CD14-positive monocyte (primary cell): ENCODE measurements at regions not wholly inside any gene's neighbourhood (a gene's known extent, or its start where the extent isn't known, plus 50 kb on each side); places are given as distances from the start of the nearest gene placed in this dataset.
A peak's percentile ranks its signal among the peaks of the same experiment; 100 is the strongest.

ENCODE experiments used
- DNase-seq, 3 donors: peaks; one replicate each; pipeline ENCODE4 v3.0.0-alpha.2; 2011 to 2022
- H2AFZ ChIP-seq: 2 replicates; pipeline ENCODE4 v1.6.0; 2012; ENCODE audit warnings: mild to moderate bottlenecking, low read depth, low read length, inconsistent platforms; ENCODE audit not compliant: insufficient read depth, poor library complexity, severe bottlenecking
- H3K27ac ChIP-seq, 2 donors: 1 replicate in 1 of 2; 2 replicates in 1 of 2; pipeline ENCODE4 v1.5.1; 2012 to 2013; ENCODE audit warnings: low read length in 2 of 2, control low read depth in 1 of 2, inconsistent platforms in 1 of 2, low read depth in 1 of 2, mild to moderate bottlenecking in 1 of 2
- H3K27me3 ChIP-seq, 2 donors: one replicate each; pipeline versions ENCODE4 v1.6.0 to v1.6.1; 2011 to 2013; ENCODE audit warnings: low read length in 2 of 2; ENCODE audit not compliant: control insufficient read depth in 2 of 2, insufficient read depth in 2 of 2
- H3K36me3 ChIP-seq, 2 donors: replicated peaks in 1 of 2; 1 replicate in 1 of 2; 2 replicates in 1 of 2; pipeline versions ENCODE4 v1.5.1 to v1.6.1; 2012 to 2013; ENCODE audit warnings: low read length in 2 of 2, control low read depth in 1 of 2, inconsistent platforms in 1 of 2, mild to moderate bottlenecking in 1 of 2; ENCODE audit not compliant: insufficient read depth in 2 of 2, control insufficient read depth in 1 of 2
- H3K4me1 ChIP-seq, 2 donors: 1 replicate in 1 of 2; 2 replicates in 1 of 2; pipeline versions ENCODE4 v1.5.1 to v1.6.1; 2012 to 2013; ENCODE audit warnings: low read length in 2 of 2, control low read depth in 1 of 2, inconsistent platforms in 1 of 2, mild to moderate bottlenecking in 1 of 2, moderate library complexity in 1 of 2; ENCODE audit not compliant: insufficient read depth in 2 of 2, control insufficient read depth in 1 of 2
- H3K4me2 ChIP-seq: replicated peaks from 2 replicates; pipeline ENCODE3; 2012; ENCODE audit warnings: low read length, moderate library complexity, mild to moderate bottlenecking; ENCODE audit not compliant: poor library complexity, severe bottlenecking; ENCODE audit errors: extremely low read depth
- H3K4me3 ChIP-seq, 3 experiments: fragments of 200-600 bp in 1 of 3; sonication (generic) in 1 of 3; replicated peaks in 1 of 3; 1 replicate in 2 of 3; 2 replicates in 1 of 3; pipeline ENCODE4 v1.5.1; 2011 to 2013; ENCODE audit warnings: low read length in 3 of 3, mild to moderate bottlenecking in 3 of 3, control low read depth in 2 of 3, low read depth in 2 of 3, inconsistent platforms in 1 of 3, moderate library complexity in 1 of 3
- H3K79me2 ChIP-seq: 2 replicates; pipeline ENCODE4 v1.6.0; 2012; ENCODE audit warnings: mild to moderate bottlenecking, control low read depth, inconsistent platforms, low read length, moderate library complexity; ENCODE audit not compliant: insufficient read depth
- H3K9ac ChIP-seq: 2 replicates; pipeline ENCODE4 v1.6.0; 2017; ENCODE audit warnings: low read length, mild to moderate bottlenecking; ENCODE audit not compliant: insufficient read depth, poor library complexity, severe bottlenecking
- H3K9me3 ChIP-seq, 2 donors: replicated peaks in 1 of 2; 1 replicate in 1 of 2; 2 replicates in 1 of 2; pipeline versions ENCODE4 v1.5.1 to v1.6.1; 2012 to 2013; ENCODE audit warnings: low read length in 2 of 2, control low read depth in 1 of 2; ENCODE audit not compliant: control insufficient read depth in 1 of 2, insufficient read depth in 1 of 2
- H4K20me1 ChIP-seq: 2 replicates; pipeline ENCODE4 v1.6.0; 2012; ENCODE audit warnings: mild to moderate bottlenecking, low read length, control low read depth, moderate library complexity; ENCODE audit not compliant: insufficient read depth
- H3K27ac Mint-ChIP-seq, 7 donors: one replicate each; pipeline ENCODE4 v1.8.0; 2020; ENCODE audit warnings: mild to moderate bottlenecking in 7 of 7, mixed read lengths in 7 of 7, moderate library complexity in 6 of 7, inconsistent platforms in 2 of 7
- H3K27me3 Mint-ChIP-seq, 3 donors: one replicate each; pipeline ENCODE4 v1.8.0; 2021 to 2022; ENCODE audit warnings: low read depth in 3 of 3, mild to moderate bottlenecking in 3 of 3, mixed read lengths in 3 of 3, moderate library complexity in 3 of 3, inconsistent platforms in 1 of 3
- H3K36me3 Mint-ChIP-seq, 2 donors: one replicate each; pipeline ENCODE4 v1.8.0; 2020; ENCODE audit warnings: mixed read lengths in 2 of 2, inconsistent platforms in 1 of 2, mild to moderate bottlenecking in 1 of 2
- H3K4me1 Mint-ChIP-seq: one replicate; pipeline ENCODE4 v1.8.0; 2020; ENCODE audit warnings: mild to moderate bottlenecking, mixed read lengths
- H3K4me3 Mint-ChIP-seq, 2 donors: one replicate each; pipeline ENCODE4 v1.8.0; 2020; ENCODE audit warnings: mild to moderate bottlenecking in 2 of 2, mixed read lengths in 2 of 2, moderate library complexity in 1 of 2
- H3K9me3 Mint-ChIP-seq, 7 donors: one replicate each; pipeline ENCODE4 v1.8.0; 2020 to 2022; ENCODE audit warnings: mixed read lengths in 7 of 7, mild to moderate bottlenecking in 6 of 7, moderate library complexity in 6 of 7, inconsistent platforms in 2 of 7
- CTCF ChIP-seq: fragments of 200-600 bp; IDR thresholded peaks from one replicate; pipeline ENCODE4 v1.8.0; 2022; ENCODE audit warnings: antibody characterized with exemption, mild to moderate bottlenecking
- WGBS: methylation state at CpG from one replicate; pipeline ENCODE4 v1.1.5; 2013; ENCODE audit warnings: missing lambda C conversion rate; ENCODE audit not compliant: insufficient coverage; 5-methylcytosine and 5-hydroxymethylcytosine counted together
- intact Hi-C, 2 donors: fragments of 100-400 bp; cut with micrococcal nuclease; formaldehyde crosslinking; loops; one replicate each; pipeline versions ENCODE4 v1.15.0 to v1.15.1; 2023

DNA sequence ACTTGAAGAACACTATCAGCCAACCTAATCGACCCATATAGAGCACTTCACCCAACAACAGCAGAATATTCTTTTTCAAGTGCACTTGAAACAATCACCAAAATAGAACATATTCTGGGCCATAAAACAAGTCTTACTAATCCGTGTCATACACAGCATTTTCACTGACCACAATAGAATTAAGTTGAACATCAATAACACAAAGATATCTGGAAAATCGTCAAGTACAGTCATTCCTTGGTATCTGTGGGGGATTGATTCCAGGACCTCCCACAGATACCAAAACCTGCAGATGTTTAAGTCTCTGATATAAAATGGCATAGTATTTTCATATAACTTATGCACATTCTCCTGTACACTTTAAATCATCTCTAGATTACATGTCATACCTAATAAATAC lies 295.7 kb downstream of the BCL11B start:
- H3K4me3 Mint-ChIP-seq: peak overlapping the region in 1 of 2 donors; percentile 8
- intact Hi-C loops: no loop called here
- no peak for DNase-seq
- TF ChIP-seq CTCF: no peak
- H3K4me2 ChIP-seq: no peak overlapping the region
- peaks cover 8 to 23% (median 14%) of the 10 kb centered on the region in 7 donors for H3K9me3 Mint-ChIP-seq
- H3K9me3 ChIP-seq: peaks cover 0 to 4% of the 10 kb centered on the region in 2 donors
- H3K27ac ChIP-seq: no peak overlapping the region
- peaks cover 5 to 19% (median 6%) of the 10 kb centered on the region in 3 donors for H3K27me3 Mint-ChIP-seq
- H3K27ac Mint-ChIP-seq: no peak overlapping the region
- H3K4me3 ChIP-seq: no peak overlapping the region
- no CpG with 5 or more reads among the region's 3 CpGs for WGBS
- H3K79me2 ChIP-seq: no peaks in the 10 kb centered on the region
- H2AFZ ChIP-seq: no peak overlapping the region
- H4K20me1 ChIP-seq: no peaks in the 10 kb centered on the region
- H3K9ac ChIP-seq: no peak overlapping the region
- peaks cover 0 to 3% of the 10 kb centered on the region in 2 donors for H3K27me3 ChIP-seq
- no peaks in the 10 kb centered on the region for H3K36me3 ChIP-seq
- no peaks in the 10 kb centered on the region for H3K4me1 Mint-ChIP-seq
- H3K36me3 Mint-ChIP-seq: no peaks in the 10 kb centered on the region
- no peaks in the 10 kb centered on the region for H3K4me1 ChIP-seq

DNA sequence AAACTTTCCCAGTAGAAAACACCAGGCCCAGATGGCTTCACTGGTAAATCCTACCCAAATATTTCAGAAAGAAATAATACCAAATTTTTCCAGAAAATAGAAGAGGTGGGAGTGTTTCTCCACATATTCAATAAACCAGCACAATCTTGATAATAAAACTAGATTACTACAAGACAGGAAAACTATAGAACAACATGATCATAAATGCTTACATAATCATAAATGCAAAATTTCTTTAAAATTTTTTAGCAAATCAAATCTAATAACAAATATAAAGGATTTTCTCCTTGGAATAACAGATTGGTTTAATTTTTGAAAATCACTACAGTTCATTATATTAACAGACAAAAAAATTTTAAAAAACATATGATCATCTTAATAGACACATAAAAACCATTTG lies 294.5 kb downstream of the BCL11B start:
- no peaks in the 10 kb centered on the region for H3K4me1 ChIP-seq
- H3K4me3 ChIP-seq: no peak overlapping the region
- no peak overlapping the region for H3K27ac ChIP-seq
- DNase-seq: no peak
- Mint-ChIP-seq H3K9me3 (peaks cover 8 to 25% (median 14%) of the 10 kb centered on the region in 7 donors), H3K27ac (no peak overlapping the region), H3K4me1 (no peaks in the 10 kb centered on the region), H3K27me3 (peaks cover 5 to 18% (median 6%) of the 10 kb centered on the region in 3 donors), H3K36me3 (no peaks in the 10 kb centered on the region), H3K4me3 (no peak overlapping the region)
- H4K20me1 ChIP-seq: no peaks in the 10 kb centered on the region
- H3K36me3 ChIP-seq: no peaks in the 10 kb centered on the region
- H3K27me3 ChIP-seq: no peaks in the 10 kb centered on the region
- intact Hi-C loops: no loop called here
- H3K9ac ChIP-seq: no peak overlapping the region
- peaks cover 0 to 4% of the 10 kb centered on the region in 2 donors for H3K9me3 ChIP-seq
- H2AFZ ChIP-seq: no peak overlapping the region
- H3K79me2 ChIP-seq: no peaks in the 10 kb centered on the region
- no peak overlapping the region for H3K4me2 ChIP-seq
- TF ChIP-seq CTCF: no peak
